SH-SY5Y (cell line): ENCODE measurements at regions not wholly inside any gene's neighbourhood (a gene's known extent, or its start where the extent isn't known, plus 50 kb on each side); places are given as distances from the start of the nearest gene placed in this dataset.

Experiments used
- GATA2 ChIP-seq: IDR thresholded peaks from 2 replicates; pipeline ENCODE4 v1.6.1; 2011; ENCODE audit warnings: mild to moderate bottlenecking, low read depth, low read length
- GATA3 ChIP-seq: IDR thresholded peaks from 2 replicates; pipeline ENCODE4 v1.6.1; 2011; ENCODE audit warnings: low read depth, mild to moderate bottlenecking, low read length, moderate library complexity

DNA sequence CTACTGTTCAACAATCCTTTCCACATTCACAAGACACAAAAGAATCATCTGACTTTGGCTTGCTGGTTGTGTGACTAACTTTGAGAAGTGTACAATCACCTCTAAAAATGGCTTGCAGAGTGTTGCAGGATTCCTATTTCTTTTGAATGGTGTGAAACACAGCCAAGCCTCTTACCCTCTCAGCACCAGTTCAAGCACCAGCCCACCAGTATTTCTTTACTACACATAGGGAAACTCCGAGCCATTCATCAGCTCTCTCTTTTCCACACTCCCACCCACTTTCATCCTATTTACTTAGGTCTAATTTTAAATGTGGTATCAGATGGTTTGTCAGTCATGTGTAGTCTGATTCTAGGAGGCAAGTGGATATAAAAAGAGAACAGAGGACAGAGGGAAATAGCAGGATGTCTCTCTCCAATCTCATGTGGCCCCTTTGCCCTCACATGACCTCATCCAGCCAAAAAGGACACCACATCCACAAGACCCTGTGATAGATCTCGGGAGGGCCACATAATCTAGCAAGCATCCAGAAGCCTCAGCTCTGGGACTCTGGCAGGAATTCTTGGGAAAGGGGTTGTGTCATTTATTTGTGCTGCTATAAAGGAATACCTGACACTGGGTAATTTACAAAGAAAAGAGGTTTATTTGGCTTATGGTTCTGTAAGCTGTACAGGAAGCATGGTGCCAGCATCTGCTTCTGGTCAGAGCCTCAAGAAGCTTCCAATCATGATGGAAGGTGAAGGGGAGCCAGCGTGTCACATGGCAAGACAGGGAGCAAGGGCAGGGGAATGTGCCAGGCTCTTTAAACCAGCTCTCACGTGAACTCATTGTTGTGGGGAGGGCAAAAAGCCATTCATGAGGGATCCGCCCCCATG, 66.8 kb upstream of the NEBL start:
- TF ChIP-seq GATA3 (no peak), GATA2 (no peak)
